ENCODE measurements at regions not wholly inside any gene's neighbourhood (a gene's known extent, or its start where the extent isn't known, plus 50 kb on each side); places are given as distances from the start of the nearest gene placed in this dataset.

GRCh38 chr20:12269579-12269978 lies 351.9 kb downstream of the BTBD3 start:
- intact Hi-C loops (cut with micrococcal nuclease): no loop called here
- no peak for TF ChIP-seq EZH2 (IDR thresholded peaks at IDR 0.05; ENCODE audit: borderline replicate concordance, insufficient read depth, low read depth, low read length, poor library complexity, severe bottlenecking)
- TF ChIP-seq, protein P1, sequence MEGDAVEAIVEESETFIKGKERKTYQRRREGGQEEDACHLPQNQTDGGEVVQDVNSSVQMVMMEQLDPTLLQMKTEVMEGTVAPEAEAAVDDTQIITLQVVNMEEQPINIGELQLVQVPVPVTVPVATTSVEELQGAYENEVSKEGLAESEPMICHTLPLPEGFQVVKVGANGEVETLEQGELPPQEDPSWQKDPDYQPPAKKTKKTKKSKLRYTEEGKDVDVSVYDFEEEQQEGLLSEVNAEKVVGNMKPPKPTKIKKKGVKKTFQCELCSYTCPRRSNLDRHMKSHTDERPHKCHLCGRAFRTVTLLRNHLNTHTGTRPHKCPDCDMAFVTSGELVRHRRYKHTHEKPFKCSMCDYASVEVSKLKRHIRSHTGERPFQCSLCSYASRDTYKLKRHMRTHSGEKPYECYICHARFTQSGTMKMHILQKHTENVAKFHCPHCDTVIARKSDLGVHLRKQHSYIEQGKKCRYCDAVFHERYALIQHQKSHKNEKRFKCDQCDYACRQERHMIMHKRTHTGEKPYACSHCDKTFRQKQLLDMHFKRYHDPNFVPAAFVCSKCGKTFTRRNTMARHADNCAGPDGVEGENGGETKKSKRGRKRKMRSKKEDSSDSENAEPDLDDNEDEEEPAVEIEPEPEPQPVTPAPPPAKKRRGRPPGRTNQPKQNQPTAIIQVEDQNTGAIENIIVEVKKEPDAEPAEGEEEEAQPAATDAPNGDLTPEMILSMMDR (IDR thresholded peaks at IDR 0.05): no peak
- 85% methylated on average over 3 of the region's 6 CpGs for WGBS (ENCODE audit: insufficient coverage)
- Histone ChIP-seq H3K9me3 (ENCODE audit: control extremely low read depth in 1 of 3, control insufficient read depth in 2 of 3, insufficient read depth in 1 of 3, low read length in 2 of 3) (peaks cover 0 to 10% (median 0%) of the 10 kb centered on the region in 3 donors), H3K79me2 (ENCODE audit: control insufficient read depth, insufficient read depth, low read length) (no peaks in the 10 kb centered on the region), H3K9ac (ENCODE audit: low read length) (no peak overlapping the region), H3K4me2 (replicated peaks; ENCODE audit: low read depth, low read length, poor library complexity, severe bottlenecking) (no peak overlapping the region), H3K4me3 (ENCODE audit: control extremely low read depth in 1 of 5, extremely low read depth in 1 of 5, insufficient read depth in 1 of 5, low read depth in 2 of 5, low read length in 4 of 5) (no peak overlapping the region), H2AFZ (ENCODE audit: insufficient read depth, low read depth, low read length, poor library complexity, severe bottlenecking) (no peak overlapping the region), H3K27ac (ENCODE audit: low read length in 2 of 2) (no peak overlapping the region), H4K20me1 (ENCODE audit: control insufficient read depth, insufficient read depth, low read length, poor library complexity, severe bottlenecking) (no peaks in the 10 kb centered on the region), H3K27me3 (replicated peaks in 1 of 4; ENCODE audit: control extremely low read depth in 1 of 4, control insufficient read depth in 3 of 4, insufficient read depth in 4 of 4, low read length in 3 of 4) (no peaks in the 10 kb centered on the region), H3K4me1 (ENCODE audit: control insufficient read depth in 2 of 2, insufficient read depth in 2 of 2, low read length in 2 of 2) (no peaks in the 10 kb centered on the region), H3K36me3 (replicated peaks in 1 of 2; ENCODE audit: control extremely low read depth in 1 of 2, control insufficient read depth in 1 of 2, extremely low read depth in 1 of 2, insufficient read depth in 2 of 2, low read length in 1 of 2) (no peaks in the 10 kb centered on the region)
- Mint-ChIP-seq H3K27ac (no peak overlapping the region), H3K9me3 (ENCODE audit: insufficient read depth) (peaks cover 2% of the 10 kb centered on the region), H3K4me3 (no peak overlapping the region), H3K27me3 (no peaks in the 10 kb centered on the region), H3K4me1 (no peaks in the 10 kb centered on the region)
- DNase-seq (no peak), ATAC-seq (ENCODE audit: low read depth) (no peak)
- ChIA-PET POLR2A (no interaction called here), CTCF (no interaction called here)

- intact Hi-C loops (cut with micrococcal nuclease): no loop called here
- Mint-ChIP-seq H3K4me1 (no peaks in the 10 kb centered on the region), H3K9me3 (ENCODE audit: insufficient read depth) (peaks cover 2% of the 10 kb centered on the region), H3K4me3 (no peak overlapping the region), H3K27me3 (no peaks in the 10 kb centered on the region), H3K27ac (no peak overlapping the region)
- no peak for ATAC-seq (ENCODE audit: low read depth)
- Histone ChIP-seq H3K4me1 (ENCODE audit: control insufficient read depth in 2 of 2, insufficient read depth in 2 of 2, low read length in 2 of 2) (no peaks in the 10 kb centered on the region), H3K27ac (ENCODE audit: low read length in 2 of 2) (no peak overlapping the region), H3K27me3 (replicated peaks in 1 of 4; ENCODE audit: control extremely low read depth in 1 of 4, control insufficient read depth in 3 of 4, insufficient read depth in 4 of 4, low read length in 3 of 4) (no peaks in the 10 kb centered on the region), H3K36me3 (replicated peaks in 1 of 2; ENCODE audit: control extremely low read depth in 1 of 2, control insufficient read depth in 1 of 2, extremely low read depth in 1 of 2, insufficient read depth in 2 of 2, low read length in 1 of 2) (no peaks in the 10 kb centered on the region), H4K20me1 (ENCODE audit: control insufficient read depth, insufficient read depth, low read length, poor library complexity, severe bottlenecking) (no peaks in the 10 kb centered on the region), H3K9ac (ENCODE audit: low read length) (no peak overlapping the region), H2AFZ (ENCODE audit: insufficient read depth, low read depth, low read length, poor library complexity, severe bottlenecking) (no peak overlapping the region), H3K79me2 (ENCODE audit: control insufficient read depth, insufficient read depth, low read length) (no peaks in the 10 kb centered on the region), H3K4me2 (replicated peaks; ENCODE audit: low read depth, low read length, poor library complexity, severe bottlenecking) (no peak overlapping the region), H3K4me3 (ENCODE audit: control extremely low read depth in 1 of 5, extremely low read depth in 1 of 5, insufficient read depth in 1 of 5, low read depth in 2 of 5, low read length in 4 of 5) (no peak overlapping the region), H3K9me3 (ENCODE audit: control extremely low read depth in 1 of 3, control insufficient read depth in 2 of 3, insufficient read depth in 1 of 3, low read length in 2 of 3) (peaks cover 0 to 4% (median 0%) of the 10 kb centered on the region in 3 donors)
- no peak for DNase-seq
- TF ChIP-seq, protein P1 (IDR thresholded peaks at IDR 0.05): no peak
- TF ChIP-seq EZH2 (IDR thresholded peaks at IDR 0.05; ENCODE audit: borderline replicate concordance, insufficient read depth, low read depth, low read length, poor library complexity, severe bottlenecking): no peak
- 100% methylated on average over 1 of the region's 4 CpGs for WGBS (ENCODE audit: insufficient coverage)
- POLR2A ChIA-PET: no interaction called here
- CTCF ChIA-PET: no interaction called here
Measured at GRCh38 chr20:12270863-12271262, 353.2 kb downstream of the BTBD3 start.

All from B cell (primary cell).